SK-N-SH (cell line): ENCODE measurements at regions not wholly inside any gene's neighbourhood (a gene's known extent, or its start where the extent isn't known, plus 50 kb on each side); places are given as distances from the start of the nearest gene placed in this dataset.

Experiments
- CTCF ChIP-seq: fragments of 200-600 bp; sonication (generic); IDR thresholded peaks from 2 replicates; pipeline ENCODE4 v1.6.1; 2017; ENCODE audit warnings: antibody characterized with exemption, mild to moderate bottlenecking, moderate library complexity
- EP300 ChIP-seq, 2 experiments: IDR thresholded peaks; 2 replicates each; pipeline versions ENCODE4 v1.4.0 to v1.6.1; 2012; ENCODE audit warnings: borderline replicate concordance in 1 of 2, low read depth in 1 of 2, low read length in 1 of 2
- FOXM1 ChIP-seq: IDR thresholded peaks from 2 replicates; pipeline ENCODE4 v1.4.0; 2012; ENCODE audit warnings: low read depth, mild to moderate bottlenecking
- IRF3 ChIP-seq: fragments of 150-350 bp; IDR thresholded peaks from 2 replicates; pipeline ENCODE4 v1.6.1; 2016; ENCODE audit warnings: mild to moderate bottlenecking, low read depth, low read length
- POLR2AphosphoS5 ChIP-seq: IDR thresholded peaks from 2 replicates; pipeline ENCODE4 v1.6.1; 2012; ENCODE audit warnings: low read depth, low read length
- RAD21 ChIP-seq: IDR thresholded peaks from 2 replicates; pipeline ENCODE4 v1.6.1; 2012; ENCODE audit warnings: mild to moderate bottlenecking, low read length
- RFX5 ChIP-seq: IDR thresholded peaks from 2 replicates; pipeline ENCODE4 v1.6.1; 2012; ENCODE audit warnings: mild to moderate bottlenecking, improper control_type of control experiment, low read length
- RXRA ChIP-seq: IDR thresholded peaks from 2 replicates; pipeline ENCODE4 v1.4.0; 2012; ENCODE audit warnings: low read depth, mild to moderate bottlenecking, borderline replicate concordance
- TAF1 ChIP-seq: IDR thresholded peaks from 2 replicates; pipeline ENCODE4 v1.6.1; 2012; ENCODE audit warnings: low read depth, mild to moderate bottlenecking, low read length, moderate library complexity, borderline replicate concordance
- TCF12 ChIP-seq: IDR thresholded peaks from 2 replicates; pipeline ENCODE4 v1.4.0; 2012
- TEAD4 ChIP-seq: IDR thresholded peaks from 2 replicates; pipeline ENCODE4 v1.4.0; 2012; ENCODE audit warnings: mild to moderate bottlenecking, borderline replicate concordance; ENCODE audit not compliant: insufficient read depth
- YY1 ChIP-seq: IDR thresholded peaks from 2 replicates; pipeline ENCODE4 v1.4.0; 2012; ENCODE audit warnings: low read depth, mild to moderate bottlenecking
- TF ChIP-seq, protein P1 (sequence below): fragments of 150-350 bp; IDR thresholded peaks from 2 replicates; pipeline ENCODE4 v1.6.1; 2017; ENCODE audit warnings: antibody characterized with exemption, low read length, low read depth, borderline replicate concordance
- TF ChIP-seq, protein P2 (sequence below): IDR thresholded peaks from 2 replicates; pipeline ENCODE4 v1.6.1; 2012; ENCODE audit warnings: mild to moderate bottlenecking, low read depth, low read length, moderate library complexity

DNA sequence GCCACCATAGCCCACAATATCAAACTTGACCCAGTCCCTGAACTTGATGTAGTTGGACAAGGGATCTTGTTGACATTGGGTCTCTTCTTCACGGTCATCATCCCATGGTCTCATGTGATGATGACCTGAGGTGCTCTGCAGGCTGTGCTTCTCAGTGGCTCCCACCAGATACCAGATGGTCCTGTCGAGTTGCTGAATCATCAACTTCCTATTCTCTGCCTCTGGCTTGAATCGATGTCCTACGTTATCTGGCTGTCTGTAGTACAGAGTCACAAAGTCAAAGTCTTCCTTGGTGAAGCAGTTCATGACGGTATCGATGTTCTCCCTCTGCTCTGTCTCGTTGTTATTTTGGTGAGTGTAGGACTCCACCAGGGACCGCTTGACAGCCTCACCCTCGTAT, 145.7 kb upstream of the ALDH3B2 start:
- TF ChIP-seq TCF12 (no peak), CTCF (no peak), YY1 (no peak), IRF3 (no peak), TEAD4 (no peak), POLR2AphosphoS5 (no peak), RXRA (no peak), EP300 (IDR thresholded peaks at IDR 0.05; ENCODE audit: borderline replicate concordance in 1 of 2, low read depth in 1 of 2, low read length in 1 of 2) (no peak), RFX5 (no peak), RAD21 (no peak), FOXM1 (no peak), TAF1 (no peak)
- TF ChIP-seq, protein P1, sequence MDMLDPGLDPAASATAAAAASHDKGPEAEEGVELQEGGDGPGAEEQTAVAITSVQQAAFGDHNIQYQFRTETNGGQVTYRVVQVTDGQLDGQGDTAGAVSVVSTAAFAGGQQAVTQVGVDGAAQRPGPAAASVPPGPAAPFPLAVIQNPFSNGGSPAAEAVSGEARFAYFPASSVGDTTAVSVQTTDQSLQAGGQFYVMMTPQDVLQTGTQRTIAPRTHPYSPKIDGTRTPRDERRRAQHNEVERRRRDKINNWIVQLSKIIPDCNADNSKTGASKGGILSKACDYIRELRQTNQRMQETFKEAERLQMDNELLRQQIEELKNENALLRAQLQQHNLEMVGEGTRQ: no peak
- TF ChIP-seq, protein P2, sequence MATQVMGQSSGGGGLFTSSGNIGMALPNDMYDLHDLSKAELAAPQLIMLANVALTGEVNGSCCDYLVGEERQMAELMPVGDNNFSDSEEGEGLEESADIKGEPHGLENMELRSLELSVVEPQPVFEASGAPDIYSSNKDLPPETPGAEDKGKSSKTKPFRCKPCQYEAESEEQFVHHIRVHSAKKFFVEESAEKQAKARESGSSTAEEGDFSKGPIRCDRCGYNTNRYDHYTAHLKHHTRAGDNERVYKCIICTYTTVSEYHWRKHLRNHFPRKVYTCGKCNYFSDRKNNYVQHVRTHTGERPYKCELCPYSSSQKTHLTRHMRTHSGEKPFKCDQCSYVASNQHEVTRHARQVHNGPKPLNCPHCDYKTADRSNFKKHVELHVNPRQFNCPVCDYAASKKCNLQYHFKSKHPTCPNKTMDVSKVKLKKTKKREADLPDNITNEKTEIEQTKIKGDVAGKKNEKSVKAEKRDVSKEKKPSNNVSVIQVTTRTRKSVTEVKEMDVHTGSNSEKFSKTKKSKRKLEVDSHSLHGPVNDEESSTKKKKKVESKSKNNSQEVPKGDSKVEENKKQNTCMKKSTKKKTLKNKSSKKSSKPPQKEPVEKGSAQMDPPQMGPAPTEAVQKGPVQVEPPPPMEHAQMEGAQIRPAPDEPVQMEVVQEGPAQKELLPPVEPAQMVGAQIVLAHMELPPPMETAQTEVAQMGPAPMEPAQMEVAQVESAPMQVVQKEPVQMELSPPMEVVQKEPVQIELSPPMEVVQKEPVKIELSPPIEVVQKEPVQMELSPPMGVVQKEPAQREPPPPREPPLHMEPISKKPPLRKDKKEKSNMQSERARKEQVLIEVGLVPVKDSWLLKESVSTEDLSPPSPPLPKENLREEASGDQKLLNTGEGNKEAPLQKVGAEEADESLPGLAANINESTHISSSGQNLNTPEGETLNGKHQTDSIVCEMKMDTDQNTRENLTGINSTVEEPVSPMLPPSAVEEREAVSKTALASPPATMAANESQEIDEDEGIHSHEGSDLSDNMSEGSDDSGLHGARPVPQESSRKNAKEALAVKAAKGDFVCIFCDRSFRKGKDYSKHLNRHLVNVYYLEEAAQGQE: no peak
